ELR (cell line): ENCODE measurements at regions not wholly inside any gene's neighbourhood (a gene's known extent, or its start where the extent isn't known, plus 50 kb on each side); places are given as distances from the start of the nearest gene placed in this dataset.
"Not testable (repeated sequence)": the region's sequence is repeated elsewhere in the genome, so short reads cannot be mapped to it uniquely, and the experiment has no call there.

ENCODE experiments used
- DNase-seq: peaks from one replicate; pipeline ENCODE4 v3.0.0-alpha.2; 2015; ENCODE audit warnings: low read depth

GRCh38 chr6:168171673-168172353 lies 92.8 kb upstream of the FRMD1 start:
- DNase-seq, result no peak

GRCh38 chr6:168170841-168171601 lies 92.0 kb upstream of the FRMD1 start:
- no peak for DNase-seq

- DNase-seq, result no peak
These were observed 90.6 kb upstream of the FRMD1 start for GRCh38 chr6:168169624-168170023.

GRCh38 chr6:168168936-168169335 lies 89.9 kb upstream of the FRMD1 start:
- not testable (repeated sequence) for DNase-seq

GRCh38 chr6:168168330-168168729 lies 89.3 kb upstream of the FRMD1 start:
- DNase-seq, result not testable (repeated sequence)

- DNase-seq, result no peak
These were observed 88.7 kb upstream of the FRMD1 start for GRCh38 chr6:168167431-168168315.

- no peak for DNase-seq
These were observed 87.6 kb upstream of the FRMD1 start for GRCh38 chr6:168166627-168167026.

- no peak for DNase-seq
These were observed 86.9 kb upstream of the FRMD1 start for GRCh38 chr6:168165891-168166290.

- no peak for DNase-seq
These were observed 86.4 kb upstream of the FRMD1 start for GRCh38 chr6:168165373-168165772.

GRCh38 chr6:168164462-168165061 lies 85.5 kb upstream of the FRMD1 start:
- no peak for DNase-seq

GRCh38 chr6:168163096-168163731 lies 84.2 kb upstream of the FRMD1 start:
- no peak for DNase-seq

GRCh38 chr6:168162366-168162765 lies 83.4 kb upstream of the FRMD1 start:
- no peak for DNase-seq

GRCh38 chr6:168161371-168161750 lies 82.3 kb upstream of the FRMD1 start:
- no peak for DNase-seq

GRCh38 chr6:168160506-168161370 lies 81.7 kb upstream of the FRMD1 start:
- no peak for DNase-seq

GRCh38 chr6:168159506-168159905 lies 80.5 kb upstream of the FRMD1 start:
- no peak for DNase-seq

- DNase-seq, result no peak
These were observed 80.0 kb upstream of the FRMD1 start for GRCh38 chr6:168158980-168159349.

GRCh38 chr6:168158213-168158979 lies 79.4 kb upstream of the FRMD1 start:
- no peak for DNase-seq

GRCh38 chr6:168157272-168158212 lies 78.5 kb upstream of the FRMD1 start:
- DNase-seq, result peak; percentile 52

- DNase-seq, result no peak
These were observed 77.8 kb upstream of the FRMD1 start for GRCh38 chr6:168156742-168157265.
